NCI-H1105 (cell line): ENCODE measurements at regions not wholly inside any gene's neighbourhood (a gene's known extent, or its start where the extent isn't known, plus 50 kb on each side); places are given as distances from the start of the nearest gene placed in this dataset.

Experiments used
- DNase-seq: peaks from one replicate; lab custom pipeline; 2025; lab: John Stamatoyannopoulos, UW

GRCh38 chr2:144894612-144895599, 375.0 kb upstream of the ZEB2 start:
- no peak for DNase-seq

GRCh38 chr2:144893464-144893863, 373.5 kb upstream of the ZEB2 start:
- no peak for DNase-seq

GRCh38 chr2:144890828-144891227, 370.9 kb upstream of the ZEB2 start:
- no peak for DNase-seq

- DNase-seq = no peak
Observed at GRCh38 chr2:144889348-144889747, 369.4 kb upstream of the ZEB2 start.

- DNase-seq = no peak
Observed at GRCh38 chr2:144886862-144887261, 366.9 kb upstream of the ZEB2 start.

- DNase-seq = no peak
Observed at GRCh38 chr2:144877893-144878292, 358.0 kb upstream of the ZEB2 start.

- DNase-seq = no peak
Observed at GRCh38 chr2:144876013-144876412, 356.1 kb upstream of the ZEB2 start.

- no peak for DNase-seq
Observed at GRCh38 chr2:144875290-144875969, 355.5 kb upstream of the ZEB2 start.

GRCh38 chr2:144865670-144866069, 345.8 kb upstream of the ZEB2 start:
- no peak for DNase-seq

GRCh38 chr2:144859716-144860115, 339.8 kb upstream of the ZEB2 start:
- no peak for DNase-seq

- DNase-seq = no peak
Observed at GRCh38 chr2:144858211-144858610, 338.3 kb upstream of the ZEB2 start.

GRCh38 chr2:144854596-144854995, 334.7 kb upstream of the ZEB2 start:
- DNase-seq = no peak

- no peak for DNase-seq
Observed at GRCh38 chr2:144849612-144850011, 329.7 kb upstream of the ZEB2 start.

GRCh38 chr2:144848423-144848822, 328.5 kb upstream of the ZEB2 start:
- DNase-seq = no peak

- no peak for DNase-seq
Observed at GRCh38 chr2:144847347-144848080, 327.6 kb upstream of the ZEB2 start.

- no peak for DNase-seq
Observed at GRCh38 chr2:144836635-144837350, 316.9 kb upstream of the ZEB2 start.

GRCh38 chr2:144835634-144836350, 315.9 kb upstream of the ZEB2 start:
- no peak for DNase-seq

GRCh38 chr2:144834998-144835633, 315.2 kb upstream of the ZEB2 start:
- DNase-seq = no peak

- DNase-seq = no peak
Observed at GRCh38 chr2:144834363-144834762, 314.4 kb upstream of the ZEB2 start.

GRCh38 chr2:144833075-144833637, 313.2 kb upstream of the ZEB2 start:
- no peak for DNase-seq
